ENCODE measurements at regions not wholly inside any gene's neighbourhood (a gene's known extent, or its start where the extent isn't known, plus 50 kb on each side); places are given as distances from the start of the nearest gene placed in this dataset.

- Histone ChIP-seq H3K4me3 (ENCODE audit: insufficient read depth, low read depth, low read length, poor library complexity, severe bottlenecking) (no peak overlapping the region), H3K36me3 (ENCODE audit: control insufficient read depth, insufficient read depth, low read length) (no peaks in the 10 kb centered on the region), H3K27me3 (replicated peaks; ENCODE audit: control insufficient read depth, insufficient read depth, low read length, poor library complexity, severe bottlenecking) (no peaks in the 10 kb centered on the region), H3K9me3 (ENCODE audit: control insufficient read depth, low read length) (no peaks in the 10 kb centered on the region), H3K27ac (ENCODE audit: insufficient read depth, low read length, poor library complexity, severe bottlenecking) (no peak overlapping the region), H3K4me1 (ENCODE audit: control insufficient read depth, insufficient read depth, low read length, poor library complexity, severe bottlenecking) (no peaks in the 10 kb centered on the region)
- DNase-seq, result no peak
These were observed 54.6 kb upstream of the PIM1 start for GRCh38 chr6:37115236-37115895.

GRCh38 chr6:37116326-37116725, 53.6 kb upstream of the PIM1 start:
- Histone ChIP-seq H3K9me3 (ENCODE audit: control insufficient read depth, low read length) (no peaks in the 10 kb centered on the region), H3K27me3 (replicated peaks; ENCODE audit: control insufficient read depth, insufficient read depth, low read length, poor library complexity, severe bottlenecking) (no peaks in the 10 kb centered on the region), H3K36me3 (ENCODE audit: control insufficient read depth, insufficient read depth, low read length) (no peaks in the 10 kb centered on the region), H3K27ac (ENCODE audit: insufficient read depth, low read length, poor library complexity, severe bottlenecking) (no peak overlapping the region), H3K4me3 (ENCODE audit: insufficient read depth, low read depth, low read length, poor library complexity, severe bottlenecking) (no peak overlapping the region), H3K4me1 (ENCODE audit: control insufficient read depth, insufficient read depth, low read length, poor library complexity, severe bottlenecking) (no peaks in the 10 kb centered on the region)
- no peak for DNase-seq

GRCh38 chr6:37119387-37119886, 50.5 kb upstream of the PIM1 start:
- no peaks in the 10 kb centered on the region for H3K36me3 ChIP-seq (ENCODE audit: control insufficient read depth, insufficient read depth, low read length)
- no peak overlapping the region for H3K4me3 ChIP-seq (ENCODE audit: insufficient read depth, low read depth, low read length, poor library complexity, severe bottlenecking)
- no peaks in the 10 kb centered on the region for H3K9me3 ChIP-seq (ENCODE audit: control insufficient read depth, low read length)
- H3K27ac ChIP-seq (ENCODE audit: insufficient read depth, low read length, poor library complexity, severe bottlenecking), result no peak overlapping the region
- H3K27me3 ChIP-seq (replicated peaks; ENCODE audit: control insufficient read depth, insufficient read depth, low read length, poor library complexity, severe bottlenecking), result no peaks in the 10 kb centered on the region
- H3K4me1 ChIP-seq (ENCODE audit: control insufficient read depth, insufficient read depth, low read length, poor library complexity, severe bottlenecking), result no peaks in the 10 kb centered on the region
- DNase-seq, result no peak
